KOPT-K1 (cell line): ENCODE measurements at regions not wholly inside any gene's neighbourhood (a gene's known extent, or its start where the extent isn't known, plus 50 kb on each side); places are given as distances from the start of the nearest gene placed in this dataset.
"Not testable (repeated sequence)": the region's sequence is repeated elsewhere in the genome, so short reads cannot be mapped to it uniquely, and the experiment has no call there.

Source experiments
- H3K27ac ChIP-seq: fragments of 200-600 bp; sonication (generic); 2 replicates; pipeline ENCODE4 v1.5.1; 2016; ENCODE audit warnings: antibody characterized with exemption, mild to moderate bottlenecking, low read depth, low read length; ENCODE audit not compliant: poor library complexity, severe bottlenecking
- H3K36me3 ChIP-seq: fragments of 200-600 bp; sonication (generic); 2 replicates; pipeline ENCODE4 v1.5.1; 2017; ENCODE audit warnings: antibody characterized with exemption, mild to moderate bottlenecking, low read length, moderate library complexity; ENCODE audit not compliant: insufficient read depth
- H3K9me3 ChIP-seq: fragments of 200-600 bp; sonication (generic); 2 replicates; pipeline ENCODE4 v1.5.1; 2017; ENCODE audit warnings: antibody characterized with exemption, low read length, mild to moderate bottlenecking; ENCODE audit not compliant: insufficient read depth, poor library complexity, severe bottlenecking

GRCh38 chr22:11600161-11600560, 3927.8 kb upstream of the OR11H1 start:
- not testable (repeated sequence) for H3K27ac ChIP-seq, H3K36me3 ChIP-seq
- peaks cover 49% of the 10 kb centered on the region for H3K9me3 ChIP-seq

GRCh38 chr22:11600896-11601890, 3926.8 kb upstream of the OR11H1 start:
- H3K36me3 ChIP-seq, H3K27ac ChIP-seq: not testable (repeated sequence)
- H3K9me3 ChIP-seq: peaks cover 59% of the 10 kb centered on the region

GRCh38 chr22:11604635-11605395, 3923.2 kb upstream of the OR11H1 start:
- not testable (repeated sequence) for H3K36me3 ChIP-seq, H3K27ac ChIP-seq
- peaks cover 47% of the 10 kb centered on the region for H3K9me3 ChIP-seq

GRCh38 chr22:11605468-11605981, 3922.5 kb upstream of the OR11H1 start:
- no peaks in the 10 kb centered on the region for H3K36me3 ChIP-seq

GRCh38 chr22:11606047-11607000, 3921.7 kb upstream of the OR11H1 start:
- not testable (repeated sequence) for H3K36me3 ChIP-seq, H3K27ac ChIP-seq
- H3K9me3 ChIP-seq: peaks cover 37% of the 10 kb centered on the region

More at GRCh38 chr22:11605468-11605981, 3922.5 kb upstream of the OR11H1 start:
- Histone ChIP-seq H3K9me3 (peaks cover 43% of the 10 kb centered on the region), H3K27ac (no peak overlapping the region)

GRCh38 chr22:11607215-11607614, 3920.8 kb upstream of the OR11H1 start:
- peaks cover 37% of the 10 kb centered on the region for H3K9me3 ChIP-seq
- not testable (repeated sequence) for H3K27ac ChIP-seq, H3K36me3 ChIP-seq

GRCh38 chr22:11608486-11608885, 3919.5 kb upstream of the OR11H1 start:
- H3K27ac ChIP-seq, H3K36me3 ChIP-seq: not testable (repeated sequence)
- peaks cover 50% of the 10 kb centered on the region for H3K9me3 ChIP-seq

- H3K27ac ChIP-seq, H3K36me3 ChIP-seq: not testable (repeated sequence)
- H3K9me3 ChIP-seq: peaks cover 57% of the 10 kb centered on the region
Observed at GRCh38 chr22:11609193-11609592, 3918.8 kb upstream of the OR11H1 start.

GRCh38 chr22:11611280-11611679, 3916.7 kb upstream of the OR11H1 start:
- peaks cover 57% of the 10 kb centered on the region for H3K9me3 ChIP-seq
- H3K27ac ChIP-seq, H3K36me3 ChIP-seq: not testable (repeated sequence)

- not testable (repeated sequence) for H3K36me3 ChIP-seq, H3K27ac ChIP-seq
- H3K9me3 ChIP-seq: peaks cover 57% of the 10 kb centered on the region
Observed at GRCh38 chr22:11611876-11612275, 3916.1 kb upstream of the OR11H1 start.

- not testable (repeated sequence) for H3K36me3 ChIP-seq, H3K27ac ChIP-seq
- H3K9me3 ChIP-seq: peaks cover 66% of the 10 kb centered on the region
Observed at GRCh38 chr22:11613081-11613897, 3914.7 kb upstream of the OR11H1 start.

- H3K27ac ChIP-seq: no peak overlapping the region
- H3K36me3 ChIP-seq: no peaks in the 10 kb centered on the region
- H3K9me3 ChIP-seq: peaks cover 72% of the 10 kb centered on the region
Observed at GRCh38 chr22:11613898-11614755, 3913.9 kb upstream of the OR11H1 start.

- not testable (repeated sequence) for H3K36me3 ChIP-seq
- peaks cover 80% of the 10 kb centered on the region for H3K9me3 ChIP-seq
Observed at GRCh38 chr22:11614798-11615433, 3913.1 kb upstream of the OR11H1 start.

More at GRCh38 chr22:11614798-11615433, 3913.1 kb upstream of the OR11H1 start:
- H3K27ac ChIP-seq: not testable (repeated sequence)
